SK-N-MC (cell line): ENCODE measurements at regions not wholly inside any gene's neighbourhood (a gene's known extent, or its start where the extent isn't known, plus 50 kb on each side); places are given as distances from the start of the nearest gene placed in this dataset.

Source experiments
- DNase-seq: peaks from one replicate; pipeline ENCODE4 v3.0.0-alpha.2; 2011; ENCODE audit warnings: low read depth, low spot score
- H3K27ac ChIP-seq: fragments of 200-600 bp; sonication (generic); 2 replicates; pipeline ENCODE4 v1.5.1; 2016; ENCODE audit warnings: mixed run types
- H3K36me3 ChIP-seq: fragments of 200-600 bp; sonication (generic); 2 replicates; pipeline ENCODE4 v1.6.1; 2017; ENCODE audit warnings: antibody characterized with exemption, low read length, mixed read lengths; ENCODE audit not compliant: insufficient read depth
- H3K4me3 ChIP-seq: fragments of 200-600 bp; sonication (generic); 2 replicates; pipeline ENCODE4 v1.5.1; 2016
- H3K9ac ChIP-seq: fragments of 200-600 bp; sonication (generic); 2 replicates; pipeline ENCODE4 v1.8.0; 2017; ENCODE audit warnings: mixed run types, mixed read lengths; ENCODE audit not compliant: insufficient read length
- H3K9me3 ChIP-seq: fragments of 200-600 bp; sonication (generic); 2 replicates; pipeline ENCODE4 v1.6.1; 2017; ENCODE audit warnings: low read depth, mild to moderate bottlenecking, antibody characterized with exemption, low read length, moderate library complexity, mixed read lengths
- EZH2 ChIP-seq: fragments of 200-600 bp; sonication (generic); IDR thresholded peaks from one replicate; pipeline ENCODE4 v1.6.1; 2017; ENCODE audit warnings: antibody characterized with exemption
- FOXP2 ChIP-seq: optimal IDR thresholded peaks from 2 replicates; pipeline ENCODE3; 2011; ENCODE audit warnings: mild to moderate bottlenecking, moderate library complexity; ENCODE audit not compliant: insufficient read depth; ENCODE audit errors: extremely low read length, control extremely low read depth
- POLR2AphosphoS5 ChIP-seq: IDR thresholded peaks from 2 replicates; pipeline ENCODE4 v1.6.1; 2012; ENCODE audit warnings: mild to moderate bottlenecking, low read depth, low read length, borderline replicate concordance

DNA sequence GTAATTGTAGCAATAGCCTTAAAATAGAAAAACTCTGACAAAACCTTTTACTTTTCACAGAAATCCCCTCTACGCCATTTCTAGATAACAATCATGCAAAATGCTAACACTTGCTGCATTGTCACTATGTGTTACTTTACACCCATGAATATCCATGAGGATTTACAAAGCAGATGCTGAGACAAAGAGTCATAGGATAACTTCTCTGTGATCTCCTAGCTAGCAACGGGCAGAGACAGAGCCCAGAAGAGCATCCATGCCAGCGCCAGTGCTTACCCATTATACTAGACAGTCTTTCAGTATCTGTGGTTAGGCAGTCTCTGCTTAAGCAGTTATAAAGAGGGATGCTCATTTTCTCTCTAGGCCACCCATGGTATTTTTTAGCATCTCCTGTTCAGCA, 474.1 kb downstream of the CAAP1 start:
- TF ChIP-seq EZH2 (no peak), POLR2AphosphoS5 (no peak), FOXP2 (no peak)
- H3K36me3 ChIP-seq = no peaks in the 10 kb centered on the region
- H3K9me3 ChIP-seq = no peaks in the 10 kb centered on the region
- H3K27ac ChIP-seq = no peak overlapping the region
- no peak overlapping the region for H3K9ac ChIP-seq
- no peak for DNase-seq
- no peak overlapping the region for H3K4me3 ChIP-seq

DNA sequence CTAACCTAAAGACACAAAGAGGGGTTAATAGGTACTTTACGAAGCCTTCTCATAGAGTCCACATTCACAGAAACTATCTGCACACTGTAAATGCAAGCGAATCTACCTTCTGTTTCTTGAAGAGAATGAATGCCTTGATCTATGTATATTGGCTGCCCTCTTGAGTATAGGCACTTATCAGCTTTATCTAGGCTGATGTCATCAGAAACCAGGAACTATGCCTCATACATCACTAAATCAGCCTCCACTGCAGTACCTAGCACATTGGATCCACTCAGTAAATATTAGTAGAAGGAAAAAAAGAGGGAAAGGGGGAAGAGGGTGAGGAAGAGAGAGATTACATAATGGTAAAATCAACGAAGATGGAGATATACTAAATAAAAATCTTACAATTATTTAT, 477.1 kb downstream of the CAAP1 start:
- no peak overlapping the region for H3K27ac ChIP-seq
- H3K9ac ChIP-seq = no peak overlapping the region
- no peaks in the 10 kb centered on the region for H3K9me3 ChIP-seq
- H3K36me3 ChIP-seq = no peaks in the 10 kb centered on the region
- H3K4me3 ChIP-seq = no peak overlapping the region
- no peak for DNase-seq
- TF ChIP-seq POLR2AphosphoS5 (no peak), EZH2 (no peak), FOXP2 (no peak)

DNA sequence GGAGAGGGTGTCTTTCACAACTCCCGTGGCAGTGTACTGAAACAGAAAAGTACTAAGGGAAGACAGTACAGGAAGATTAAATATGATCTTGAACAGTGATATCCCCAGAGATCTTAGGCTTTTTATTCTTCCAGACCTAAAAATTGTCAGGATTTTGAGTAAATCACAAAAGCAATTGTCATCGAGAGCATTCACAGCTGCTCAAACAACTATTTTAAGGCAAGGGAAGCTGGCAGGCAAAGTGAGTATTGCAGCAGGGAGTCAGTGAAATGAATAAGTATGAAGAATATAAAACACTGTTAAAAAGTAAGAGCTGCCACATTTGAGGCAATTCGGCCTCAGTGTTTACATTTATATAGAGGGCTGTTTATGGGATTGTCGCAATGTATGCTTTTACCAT, 479.0 kb downstream of the CAAP1 start:
- H3K4me3 ChIP-seq = no peak overlapping the region
- TF ChIP-seq FOXP2 (no peak), POLR2AphosphoS5 (no peak), EZH2 (no peak)
- H3K27ac ChIP-seq = no peak overlapping the region
- DNase-seq = no peak
- no peaks in the 10 kb centered on the region for H3K36me3 ChIP-seq
- no peaks in the 10 kb centered on the region for H3K9me3 ChIP-seq
- H3K9ac ChIP-seq = no peak overlapping the region

DNA sequence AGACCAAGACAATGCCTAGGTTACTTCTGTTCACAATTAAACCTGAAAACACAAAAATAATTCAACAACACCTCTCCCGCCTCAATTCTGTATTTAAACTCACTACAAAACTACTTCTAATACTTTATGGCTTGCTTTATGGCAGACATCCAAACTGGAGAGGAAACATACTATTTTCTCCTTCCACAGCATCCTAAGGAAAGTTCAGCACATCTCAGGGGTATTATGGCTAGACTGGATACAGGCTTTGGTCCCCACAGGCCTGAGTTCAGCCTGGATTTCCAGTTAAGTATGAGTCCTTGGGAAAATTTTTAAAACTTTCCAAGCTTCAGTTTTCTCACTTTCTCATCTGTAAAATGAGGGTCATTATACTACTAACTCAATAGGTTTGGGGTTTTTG, 480.2 kb downstream of the CAAP1 start:
- Histone ChIP-seq H3K9ac (no peak overlapping the region), H3K9me3 (no peaks in the 10 kb centered on the region), H3K4me3 (no peak overlapping the region), H3K27ac (no peak overlapping the region), H3K36me3 (no peaks in the 10 kb centered on the region)
- no peak for DNase-seq
- TF ChIP-seq POLR2AphosphoS5 (no peak), FOXP2 (no peak), EZH2 (no peak)

DNA sequence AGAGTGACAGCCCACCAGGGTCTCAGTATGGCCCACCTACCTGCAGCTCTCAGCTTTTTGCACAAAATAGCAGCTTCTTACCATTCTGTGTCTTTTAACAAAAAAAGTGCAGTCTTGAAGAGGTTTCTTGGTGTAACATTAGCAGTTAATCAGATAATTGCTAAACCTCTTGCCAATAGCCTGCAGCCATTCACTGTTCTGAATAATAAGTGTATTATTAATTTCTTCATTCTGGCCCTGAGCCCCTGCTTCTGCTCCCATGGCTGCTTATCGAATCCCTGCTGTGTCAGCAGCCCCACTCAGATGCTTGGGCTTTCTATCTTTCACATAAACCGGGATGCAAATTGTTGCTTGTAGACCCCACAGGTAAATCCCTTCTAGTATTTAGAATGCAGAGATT, 485.9 kb downstream of the CAAP1 start:
- no peak for TF ChIP-seq POLR2AphosphoS5
- TF ChIP-seq FOXP2 = no peak
- no peak for TF ChIP-seq EZH2
- Histone ChIP-seq H3K4me3 (no peak overlapping the region), H3K27ac (no peak overlapping the region), H3K36me3 (no peaks in the 10 kb centered on the region), H3K9me3 (no peaks in the 10 kb centered on the region), H3K9ac (no peak overlapping the region)
- no peak for DNase-seq

DNA sequence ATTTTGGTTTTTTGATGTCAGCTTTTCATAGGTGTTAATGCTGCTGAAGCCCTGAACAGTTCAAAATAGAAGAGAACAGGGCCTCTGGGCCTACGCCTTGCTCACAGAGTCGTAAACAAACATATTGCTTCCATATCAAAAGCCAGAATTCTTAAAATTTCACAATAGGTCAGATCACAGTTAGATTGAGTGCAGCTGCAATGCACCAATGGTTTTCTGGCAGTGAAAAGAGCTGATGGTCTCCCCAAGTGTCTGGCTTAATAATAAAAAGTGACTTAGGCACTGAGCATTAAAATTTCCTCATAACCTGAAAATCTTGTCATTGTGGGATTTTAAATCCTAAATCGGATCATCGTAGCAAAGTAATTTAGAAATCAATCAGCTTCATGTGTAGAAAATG, 493.0 kb downstream of the CAAP1 start:
- no peak overlapping the region for H3K4me3 ChIP-seq
- no peak overlapping the region for H3K9ac ChIP-seq
- no peaks in the 10 kb centered on the region for H3K36me3 ChIP-seq
- DNase-seq = no peak
- H3K9me3 ChIP-seq = no peaks in the 10 kb centered on the region
- TF ChIP-seq EZH2 = no peak
- TF ChIP-seq FOXP2 = no peak
- no peak for TF ChIP-seq POLR2AphosphoS5
- H3K27ac ChIP-seq = no peak overlapping the region

DNA sequence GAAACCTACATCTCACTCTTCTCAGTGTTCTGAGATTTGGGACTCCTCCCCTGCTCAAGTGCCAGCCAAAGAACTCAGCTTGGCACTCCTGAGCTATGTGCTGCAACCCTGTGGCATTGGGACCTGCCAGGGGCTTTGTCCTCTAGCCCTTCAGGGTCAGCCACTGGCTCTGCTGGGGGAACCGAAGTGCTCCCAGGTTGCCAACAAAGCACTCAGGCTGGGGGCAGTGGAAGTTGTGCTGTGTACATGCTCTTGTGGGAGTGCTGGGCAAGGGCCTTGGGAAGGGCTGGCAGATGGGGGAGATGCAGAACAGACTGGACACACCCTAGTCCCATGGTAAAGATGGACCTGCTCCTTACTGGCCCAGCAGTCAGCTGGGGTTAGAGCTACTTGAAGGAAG, 498.6 kb downstream of the CAAP1 start:
- no peak for DNase-seq
- Histone ChIP-seq H3K4me3 (no peak overlapping the region), H3K27ac (no peak overlapping the region), H3K36me3 (no peaks in the 10 kb centered on the region), H3K9ac (no peak overlapping the region), H3K9me3 (no peaks in the 10 kb centered on the region)
- TF ChIP-seq EZH2 (no peak), FOXP2 (no peak), POLR2AphosphoS5 (no peak)

DNA sequence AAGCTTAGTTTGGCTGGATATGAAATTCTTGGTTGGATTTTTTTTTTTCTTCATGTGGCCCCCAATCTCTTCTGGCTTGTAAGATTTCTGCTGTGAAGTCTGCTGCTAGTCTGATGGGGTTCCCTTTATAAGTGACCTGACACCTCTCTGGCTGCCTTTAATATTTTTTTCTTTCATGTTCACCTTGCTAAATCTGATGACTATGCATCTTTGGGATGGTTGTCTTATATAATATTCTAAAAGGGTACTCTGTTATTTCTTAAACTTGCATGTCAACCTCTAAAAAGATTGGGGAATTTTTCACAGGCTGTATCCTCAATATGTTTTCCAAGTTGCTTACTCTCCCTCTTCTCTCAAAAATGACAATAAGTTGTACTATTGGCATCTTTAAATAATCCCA, 500.0 kb downstream of the CAAP1 start:
- H3K36me3 ChIP-seq = no peaks in the 10 kb centered on the region
- no peak for DNase-seq
- no peak overlapping the region for H3K9ac ChIP-seq
- no peak overlapping the region for H3K27ac ChIP-seq
- no peak overlapping the region for H3K4me3 ChIP-seq
- TF ChIP-seq POLR2AphosphoS5 (no peak), FOXP2 (no peak)
- no peaks in the 10 kb centered on the region for H3K9me3 ChIP-seq

DNA sequence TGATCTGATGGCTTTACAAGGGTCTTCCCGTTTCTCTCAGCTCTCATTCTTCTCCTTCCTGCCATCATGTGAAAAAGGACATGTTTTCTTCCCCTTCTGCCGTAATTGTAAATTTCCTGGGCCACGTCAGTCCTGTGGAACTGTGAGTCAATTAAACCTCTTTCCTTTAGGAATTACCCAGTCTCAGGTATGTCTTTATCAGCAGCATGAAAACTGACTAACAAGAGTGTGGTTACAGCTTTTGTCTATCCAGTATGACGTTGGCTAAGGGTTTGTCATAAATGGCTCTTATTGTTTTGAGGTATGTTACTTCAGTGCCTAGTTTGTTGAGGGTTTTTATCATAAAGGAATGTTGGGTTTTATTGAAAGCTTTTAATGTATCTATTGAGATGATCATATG, 501.6 kb downstream of the CAAP1 start:
- H3K9me3 ChIP-seq = no peaks in the 10 kb centered on the region
- H3K9ac ChIP-seq = no peak overlapping the region
- no peak for DNase-seq
- TF ChIP-seq EZH2 (no peak), POLR2AphosphoS5 (no peak), FOXP2 (no peak)
- H3K4me3 ChIP-seq = no peak overlapping the region
- H3K27ac ChIP-seq = no peak overlapping the region
- H3K36me3 ChIP-seq = no peaks in the 10 kb centered on the region
